Fibroblast of mammary gland (primary cell): ENCODE measurements at regions not wholly inside any gene's neighbourhood (a gene's known extent, or its start where the extent isn't known, plus 50 kb on each side); places are given as distances from the start of the nearest gene placed in this dataset.
"Not testable (repeated sequence)": the region's sequence is repeated elsewhere in the genome, so short reads cannot be mapped to it uniquely, and the experiment has no call there.

ENCODE experiments used
- DNase-seq: peaks from one replicate; pipeline ENCODE4 v3.0.0-alpha.2; 2010; ENCODE audit warnings: low read depth
- H3K4me3 ChIP-seq: 2 replicates; pipeline ENCODE4 v1.5.1; 2011; ENCODE audit warnings: low read depth, mild to moderate bottlenecking, low read length, moderate library complexity; ENCODE audit not compliant: control insufficient read depth
- CTCF ChIP-seq: conservative IDR thresholded peaks from 2 replicates; pipeline ENCODE4 v1.5.1; 2011; ENCODE audit warnings: low read depth, low read length, inconsistent platforms; ENCODE audit not compliant: control insufficient read depth, insufficient read depth

GRCh38 chr10:46216836-46217751 is 69.7 kb upstream of the ANTXRL start:
- no peak for TF ChIP-seq CTCF
- no peak for DNase-seq

GRCh38 chr10:46217752-46218453 is 68.9 kb upstream of the ANTXRL start:
- no peak for DNase-seq
- H3K4me3 ChIP-seq = no peak overlapping the region
- TF ChIP-seq CTCF = no peak

More at GRCh38 chr10:46216836-46217751, 69.7 kb upstream of the ANTXRL start:
- no peak overlapping the region for H3K4me3 ChIP-seq

GRCh38 chr10:46218921-46219320 is 67.9 kb upstream of the ANTXRL start:
- no peak overlapping the region for H3K4me3 ChIP-seq
- TF ChIP-seq CTCF = no peak
- no peak for DNase-seq

- not testable (repeated sequence) for DNase-seq, H3K4me3 ChIP-seq
Observed at GRCh38 chr10:46219431-46219990, 67.3 kb upstream of the ANTXRL start.

GRCh38 chr10:46220187-46220586 is 66.6 kb upstream of the ANTXRL start:
- no peak for TF ChIP-seq CTCF
- H3K4me3 ChIP-seq = no peak overlapping the region
- no peak for DNase-seq

GRCh38 chr10:46220872-46221538 is 65.8 kb upstream of the ANTXRL start:
- no peak for TF ChIP-seq CTCF
- DNase-seq = no peak
- no peak overlapping the region for H3K4me3 ChIP-seq
